IPS DF 6.9 (cell line): ENCODE measurements at regions not wholly inside any gene's neighbourhood (a gene's known extent, or its start where the extent isn't known, plus 50 kb on each side); places are given as distances from the start of the nearest gene placed in this dataset.

Experiments
- DNase-seq: peaks from one replicate; pipeline ENCODE4 v3.0.0-alpha.2; 2013; ENCODE audit warnings: low read depth, low spot score
- H3K27ac ChIP-seq: one replicate; pipeline ENCODE4 v1.5.1; 2013; ENCODE audit warnings: low read length, control low read depth
- H3K27me3 ChIP-seq: 2 replicates; pipeline ENCODE4 v1.6.1; 2013; ENCODE audit warnings: mild to moderate bottlenecking, low read length; ENCODE audit not compliant: control insufficient read depth, insufficient read depth
- H3K36me3 ChIP-seq: 2 replicates; pipeline ENCODE4 v1.6.1; 2013; ENCODE audit warnings: low read length; ENCODE audit not compliant: control insufficient read depth, insufficient read depth
- H3K4me1 ChIP-seq: 2 replicates; pipeline ENCODE4 v1.6.1; 2013; ENCODE audit warnings: low read length; ENCODE audit not compliant: control insufficient read depth, insufficient read depth
- H3K4me3 ChIP-seq: 2 replicates; pipeline ENCODE4 v1.5.1; 2013; ENCODE audit warnings: mild to moderate bottlenecking, low read length
- H3K9me3 ChIP-seq: 2 replicates; pipeline ENCODE4 v1.6.1; 2013; ENCODE audit warnings: low read length, inconsistent platforms; ENCODE audit not compliant: control insufficient read depth, insufficient read depth
- WGBS: extraction: QIAGEN DNeasy Blood & Tissue Kit; methylation state at CpG from one replicate; pipeline ENCODE4 v1.1.7; 2013; ENCODE audit warnings: mixed read lengths, missing lambda C conversion rate; ENCODE audit not compliant: insufficient read length, insufficient coverage; 5-methylcytosine and 5-hydroxymethylcytosine counted together

DNA sequence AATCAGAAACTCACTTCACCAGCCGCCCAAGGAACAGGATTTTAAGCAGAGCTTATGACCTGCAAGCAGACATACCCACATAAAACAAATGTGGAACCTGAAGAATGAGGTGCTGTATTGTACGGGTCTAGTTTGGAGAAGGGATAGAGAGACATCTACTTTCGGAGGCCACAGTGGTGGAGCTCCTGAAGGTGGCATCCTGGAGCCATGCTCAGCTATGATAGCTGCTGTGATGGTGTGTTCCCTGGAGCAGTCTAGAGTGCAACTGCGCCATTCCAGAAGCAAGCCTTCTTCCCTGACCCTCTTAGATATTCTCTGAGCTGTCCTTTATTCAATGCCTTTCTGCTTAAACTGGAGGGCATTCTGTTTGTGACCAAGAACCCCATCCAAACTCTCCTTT, 402.6 kb downstream of the FUT8 start:
- DNase-seq: no peak
- no peaks in the 10 kb centered on the region for H3K36me3 ChIP-seq
- WGBS: no CpG with 5 or more reads among the region's 4 CpGs
- no peaks in the 10 kb centered on the region for H3K4me1 ChIP-seq
- H3K9me3 ChIP-seq: no peaks in the 10 kb centered on the region
- H3K4me3 ChIP-seq: no peak overlapping the region
- no peaks in the 10 kb centered on the region for H3K27me3 ChIP-seq
- no peak overlapping the region for H3K27ac ChIP-seq

DNA sequence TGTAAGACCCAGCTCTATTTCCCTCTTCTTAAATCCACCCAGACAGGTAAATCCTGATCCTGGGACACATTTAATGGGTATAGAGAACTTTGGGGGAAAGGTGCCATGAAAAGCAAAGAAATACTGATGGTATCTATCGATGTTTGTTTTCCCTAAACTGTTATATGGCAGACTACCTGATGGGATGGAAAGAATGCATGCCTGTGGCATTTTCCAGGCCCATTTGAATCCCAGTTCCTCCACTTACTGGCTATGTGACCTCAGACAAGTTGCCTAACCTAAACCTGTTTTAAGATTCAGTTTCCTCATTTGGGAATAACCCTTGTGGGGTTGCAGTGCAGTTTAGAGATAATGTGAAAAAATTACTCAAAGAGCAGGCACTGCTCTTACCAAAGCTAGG, 404.5 kb downstream of the FUT8 start:
- Histone ChIP-seq H3K9me3 (no peaks in the 10 kb centered on the region), H3K27ac (no peak overlapping the region), H3K36me3 (no peaks in the 10 kb centered on the region), H3K4me3 (no peak overlapping the region), H3K4me1 (peaks cover 4% of the 10 kb centered on the region; the same call in 1 of the 2 replicates), H3K27me3 (no peaks in the 10 kb centered on the region)
- no CpG with 5 or more reads among the region's 1 CpG for WGBS
- DNase-seq: no peak

DNA sequence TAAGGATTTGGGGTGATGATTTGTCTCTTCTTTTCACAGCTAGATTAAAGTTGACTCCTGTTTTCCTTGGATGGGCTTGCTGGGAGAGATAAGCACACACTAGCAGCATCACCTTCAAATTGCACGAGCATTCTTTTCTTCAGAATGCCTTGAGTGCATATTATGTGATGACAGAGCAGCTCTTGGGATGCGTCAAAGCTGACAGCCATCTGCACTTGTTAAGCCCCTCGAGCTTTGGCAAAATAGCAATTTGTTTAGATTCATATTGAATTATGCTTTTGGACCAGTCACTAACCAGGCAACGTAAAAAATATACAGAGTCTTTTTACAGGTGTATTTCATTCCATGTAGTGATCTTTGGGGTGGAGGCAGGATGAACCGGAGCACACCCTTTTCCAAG, 407.0 kb downstream of the FUT8 start:
- H3K9me3 ChIP-seq: no peaks in the 10 kb centered on the region
- no peaks in the 10 kb centered on the region for H3K27me3 ChIP-seq
- DNase-seq: no peak
- WGBS: no CpG with 5 or more reads among the region's 5 CpGs
- H3K27ac ChIP-seq: no peak overlapping the region
- H3K4me1 ChIP-seq: peaks cover 4% of the 10 kb centered on the region; the same call in 1 of the 2 replicates
- no peaks in the 10 kb centered on the region for H3K36me3 ChIP-seq
- no peak overlapping the region for H3K4me3 ChIP-seq

DNA sequence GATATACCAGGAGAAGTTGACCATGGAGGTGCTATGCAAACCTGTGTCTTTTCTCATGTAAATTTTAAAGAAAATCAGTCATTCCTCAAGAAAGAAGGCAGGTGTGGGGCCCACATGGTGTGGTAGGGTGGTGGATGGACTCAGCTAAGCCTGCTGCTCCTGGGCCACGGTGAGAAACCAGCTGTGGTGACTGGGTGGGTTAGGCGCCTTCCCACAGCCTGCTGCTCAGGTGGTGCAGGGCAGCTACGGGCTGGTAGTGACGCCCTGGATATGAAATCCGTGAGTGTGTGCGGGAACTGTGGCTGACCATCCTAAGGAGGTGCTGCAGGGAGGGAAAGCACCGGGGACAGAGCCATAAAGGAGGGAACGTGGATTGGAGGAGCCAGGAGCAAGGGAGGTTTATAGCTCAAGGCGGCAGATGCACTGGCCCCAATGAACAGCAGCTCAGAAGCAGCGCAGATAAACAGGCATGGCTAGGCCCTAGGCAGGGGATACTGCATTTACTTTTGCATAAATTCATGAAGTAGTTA, 408.8 kb downstream of the FUT8 start:
- WGBS: no CpG with 5 or more reads among the region's 10 CpGs
- no peaks in the 10 kb centered on the region for H3K9me3 ChIP-seq
- H3K27ac ChIP-seq: no peak overlapping the region
- DNase-seq: no peak
- no peaks in the 10 kb centered on the region for H3K36me3 ChIP-seq
- H3K4me3 ChIP-seq: no peak overlapping the region
- H3K27me3 ChIP-seq: no peaks in the 10 kb centered on the region
- H3K4me1 ChIP-seq: peaks cover 4% of the 10 kb centered on the region; the same call in 1 of the 2 replicates

DNA sequence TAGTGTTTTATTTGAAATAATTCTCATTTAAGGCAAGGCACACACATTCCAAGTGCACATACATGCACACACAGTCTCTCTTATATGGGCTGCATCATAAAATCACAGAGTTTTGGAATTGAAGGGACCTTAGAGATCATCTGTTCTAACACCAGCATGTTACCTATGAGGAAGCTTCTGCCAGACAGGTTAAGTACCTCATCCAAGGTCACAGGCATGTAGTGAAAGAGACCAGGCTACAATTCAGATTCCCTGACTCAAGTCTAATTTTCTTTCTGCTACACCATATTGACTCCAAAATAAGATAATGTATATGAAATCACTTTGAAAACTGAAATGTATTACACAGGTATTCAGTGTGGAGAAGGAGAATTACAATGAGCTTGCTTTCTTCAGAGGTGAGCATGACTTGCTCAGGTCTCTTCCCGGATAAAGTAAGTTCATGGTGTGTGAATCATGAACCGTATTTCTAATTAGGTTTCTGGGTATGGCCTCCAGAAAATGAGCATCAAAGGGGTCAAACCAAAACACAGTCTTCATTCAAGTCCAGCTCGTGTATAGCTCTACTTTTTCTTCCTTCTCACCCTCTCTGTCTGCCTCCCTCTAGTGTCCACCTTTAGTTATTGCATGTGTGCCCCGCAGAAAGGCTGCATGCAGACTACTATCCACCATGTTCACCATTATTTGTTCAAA, 411.9 kb downstream of the FUT8 start:
- Histone ChIP-seq H3K36me3 (no peaks in the 10 kb centered on the region), H3K4me1 (peaks cover 4% of the 10 kb centered on the region; the same call in 1 of the 2 replicates), H3K27ac (no peak overlapping the region), H3K4me3 (no peak overlapping the region), H3K9me3 (no peaks in the 10 kb centered on the region), H3K27me3 (no peaks in the 10 kb centered on the region)
- no CpG with 5 or more reads among the region's 4 CpGs for WGBS
- DNase-seq: no peak

DNA sequence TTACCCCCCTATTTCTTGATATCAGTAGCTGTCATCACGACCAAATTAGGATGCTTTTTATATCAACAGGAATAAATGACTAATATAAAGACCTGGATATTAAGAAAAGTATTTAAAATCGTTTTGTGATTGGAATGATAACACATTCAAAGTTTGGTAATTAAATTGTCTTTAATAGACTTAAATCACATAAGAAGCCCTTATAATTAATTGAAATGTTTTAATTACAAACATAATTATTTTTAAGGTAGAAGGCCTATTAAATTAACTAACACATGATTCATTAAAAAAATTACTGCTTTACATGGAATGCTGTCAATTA, 412.4 kb downstream of the FUT8 start:
- H3K27me3 ChIP-seq: no peaks in the 10 kb centered on the region
- DNase-seq: no peak
- H3K9me3 ChIP-seq: no peaks in the 10 kb centered on the region
- peaks cover 4% of the 10 kb centered on the region; the same call in 1 of the 2 replicates for H3K4me1 ChIP-seq
- H3K27ac ChIP-seq: no peak overlapping the region
- H3K36me3 ChIP-seq: no peaks in the 10 kb centered on the region
- no CpG with 5 or more reads among the region's 2 CpGs for WGBS
- no peak overlapping the region for H3K4me3 ChIP-seq

DNA sequence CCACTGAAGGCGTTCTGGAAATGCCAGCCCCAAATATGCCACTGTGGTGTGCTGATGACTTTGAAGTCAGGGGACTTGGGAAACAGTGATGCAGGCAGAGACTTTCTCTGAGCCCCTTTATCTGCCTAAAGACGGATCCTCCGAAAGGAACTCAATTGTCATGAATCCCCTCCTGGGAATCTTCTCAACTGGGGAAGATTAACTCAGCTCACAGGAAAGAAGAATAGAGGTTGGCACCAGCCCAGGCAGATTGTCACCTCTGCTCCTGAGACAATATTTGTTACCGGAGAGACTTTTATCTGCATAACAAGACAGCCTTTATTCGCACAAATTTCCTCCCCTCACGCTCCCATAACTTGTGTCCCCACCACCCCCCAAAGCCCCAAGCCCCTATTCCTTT, 414.4 kb downstream of the FUT8 start:
- Histone ChIP-seq H3K4me3 (no peak overlapping the region), H3K27me3 (no peaks in the 10 kb centered on the region), H3K4me1 (no peaks in the 10 kb centered on the region), H3K27ac (no peak overlapping the region), H3K36me3 (no peaks in the 10 kb centered on the region), H3K9me3 (no peaks in the 10 kb centered on the region)
- WGBS: no CpG with 5 or more reads among the region's 6 CpGs
- DNase-seq: no peak

DNA sequence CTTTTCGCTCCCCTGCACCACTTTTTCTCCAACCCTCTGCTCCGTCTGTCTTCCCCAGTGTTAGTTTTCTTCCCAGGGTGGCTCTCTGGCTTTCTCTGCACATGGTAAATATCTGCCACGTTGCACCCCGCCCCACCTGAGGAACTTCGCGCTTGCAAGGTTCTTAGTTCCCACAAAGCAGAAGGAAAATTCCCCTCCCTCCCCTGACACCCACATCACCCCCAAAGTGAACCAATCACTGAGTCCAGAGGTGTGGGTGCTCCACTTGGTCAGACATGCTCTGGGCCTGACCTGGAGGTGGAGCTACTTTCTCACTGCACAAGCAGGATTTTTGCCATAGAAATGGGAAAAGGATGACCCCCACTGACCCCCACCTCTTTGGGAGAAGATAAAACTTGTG, 415.0 kb downstream of the FUT8 start:
- H3K4me3 ChIP-seq: no peak overlapping the region
- no peak overlapping the region for H3K27ac ChIP-seq
- no peaks in the 10 kb centered on the region for H3K36me3 ChIP-seq
- DNase-seq: no peak
- H3K9me3 ChIP-seq: no peaks in the 10 kb centered on the region
- H3K27me3 ChIP-seq: no peaks in the 10 kb centered on the region
- no CpG with 5 or more reads among the region's 6 CpGs for WGBS
- H3K4me1 ChIP-seq: no peaks in the 10 kb centered on the region

DNA sequence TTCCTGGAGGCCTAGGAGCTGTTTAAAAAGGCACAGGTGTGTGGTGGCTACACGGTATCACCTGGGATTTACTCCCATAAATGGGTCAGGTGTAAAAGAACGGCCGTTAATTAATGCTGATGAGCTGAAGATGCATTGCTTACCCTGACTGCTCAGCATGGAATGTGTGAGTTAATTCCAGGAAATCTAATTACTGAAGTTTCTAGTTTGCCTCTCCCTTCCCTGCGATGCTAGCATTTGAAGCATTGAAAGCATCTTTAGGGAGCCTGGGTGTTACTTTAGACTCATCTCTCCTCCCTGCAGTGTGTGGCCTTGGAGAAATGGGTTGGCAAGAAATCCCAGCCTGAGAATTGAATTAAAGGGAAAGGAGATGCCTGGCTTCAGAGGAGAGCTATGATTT, 415.9 kb downstream of the FUT8 start:
- no peak for DNase-seq
- WGBS: no CpG with 5 or more reads among the region's 4 CpGs

DNA sequence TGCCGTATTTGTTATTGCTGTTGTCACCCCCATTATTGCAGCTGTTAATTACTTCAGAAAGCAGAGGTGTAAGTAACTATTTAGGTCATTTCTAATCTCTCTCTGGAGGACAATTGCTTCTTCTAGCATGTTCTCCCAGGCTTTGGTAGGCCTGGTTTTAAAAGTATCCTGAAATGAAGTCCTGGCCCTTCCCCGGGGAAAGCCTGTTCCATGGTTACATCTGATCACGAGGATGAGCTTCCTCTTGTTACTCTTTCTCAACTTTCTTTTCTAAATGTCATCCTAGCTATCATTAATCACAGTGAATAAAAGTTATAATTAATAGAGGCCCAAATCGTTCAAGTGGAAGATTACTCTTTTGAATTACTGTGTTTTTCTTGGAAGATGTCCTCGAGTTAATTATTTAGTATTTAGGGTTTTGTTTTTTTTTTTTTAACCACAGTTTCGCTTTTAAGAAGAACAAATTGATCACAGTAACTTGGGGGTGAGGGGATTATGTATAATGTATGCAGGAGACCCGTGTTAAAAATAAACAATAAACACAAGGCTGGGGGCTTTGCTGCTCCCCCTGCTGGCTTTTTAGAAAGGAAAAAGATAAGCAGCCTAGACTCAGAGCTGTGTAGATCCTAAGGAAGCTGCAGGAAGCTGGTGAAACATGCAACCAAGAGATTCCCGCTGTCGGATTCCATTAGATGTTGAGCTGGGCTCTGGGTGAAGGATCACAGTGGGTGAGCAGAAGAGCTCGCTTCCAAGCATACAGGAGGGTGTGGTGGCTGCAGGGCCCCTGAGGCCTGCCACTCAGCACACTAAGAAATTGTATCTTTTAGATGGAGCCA, 420.1 kb downstream of the FUT8 start:
- H3K4me3 ChIP-seq: no peak overlapping the region
- H3K27me3 ChIP-seq: no peaks in the 10 kb centered on the region
- peaks cover 6% of the 10 kb centered on the region; the same call in 1 of the 2 replicates for H3K4me1 ChIP-seq
- no peaks in the 10 kb centered on the region for H3K9me3 ChIP-seq
- no peak overlapping the region for H3K27ac ChIP-seq
- no peaks in the 10 kb centered on the region for H3K36me3 ChIP-seq
- no peak for DNase-seq
- no CpG with 5 or more reads among the region's 10 CpGs for WGBS

More for the DNA sequence above, 415.9 kb downstream of the FUT8 start:
- no peak overlapping the region for H3K27ac ChIP-seq
- H3K9me3 ChIP-seq: no peaks in the 10 kb centered on the region
- no peak overlapping the region for H3K4me3 ChIP-seq
- no peaks in the 10 kb centered on the region for H3K36me3 ChIP-seq
- H3K4me1 ChIP-seq: no peaks in the 10 kb centered on the region
- no peaks in the 10 kb centered on the region for H3K27me3 ChIP-seq
